Lower leg skin (tissue), 3 donors: ENCODE measurements at regions not wholly inside any gene's neighbourhood (a gene's known extent, or its start where the extent isn't known, plus 50 kb on each side); places are given as distances from the start of the nearest gene placed in this dataset.

Source experiments
- CTCF ChIP-seq, 3 donors: fragments of 450-650 bp; IDR thresholded peaks; one replicate each; pipeline ENCODE4 v1.5.1; 2016; ENCODE audit warnings: antibody characterized with exemption in 3 of 3, mild to moderate bottlenecking in 3 of 3, moderate library complexity in 2 of 3
- POLR2A ChIP-seq, 2 donors: fragments of 450-650 bp; IDR thresholded peaks; one replicate each; pipeline ENCODE4 v1.6.1; 2016 to 2017; ENCODE audit warnings: antibody characterized with exemption in 2 of 2, mild to moderate bottlenecking in 1 of 2, moderate library complexity in 1 of 2

- TF ChIP-seq CTCF (IDR thresholded peaks at IDR 0.05) (no peak), POLR2A (IDR thresholded peaks at IDR 0.05) (no peak)
These were observed 242.8 kb downstream of the TGFB2 start for GRCh38 chr1:218587900-218588299.
